ENCODE measurements at regions not wholly inside any gene's neighbourhood (a gene's known extent, or its start where the extent isn't known, plus 50 kb on each side); places are given as distances from the start of the nearest gene placed in this dataset.

DNA sequence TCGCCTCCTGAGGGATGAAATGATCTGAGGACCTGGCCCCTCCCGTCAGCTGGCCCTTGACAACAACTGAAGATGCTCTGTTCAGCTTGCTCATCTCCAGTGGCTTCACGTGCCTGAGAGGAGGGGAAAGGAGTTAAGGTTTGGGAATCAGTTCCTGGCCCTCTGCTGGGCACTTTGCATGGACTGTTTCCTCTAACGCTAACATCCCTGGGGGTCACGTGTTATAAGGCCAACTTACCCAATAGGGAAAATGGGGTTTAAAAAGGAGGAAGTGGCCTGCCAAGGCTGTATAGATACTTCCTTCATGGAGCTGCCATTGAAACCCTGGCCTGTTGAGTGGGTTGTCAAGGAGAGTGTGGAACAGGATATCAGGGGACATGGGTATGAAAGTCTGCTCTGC is 65.6 kb downstream of the OR13H1 start:
- no peaks in the 10 kb centered on the region for H3K9me3 ChIP-seq (ENCODE audit: control insufficient read depth in 4 of 4, low read length in 3 of 4)
- H3K27ac ChIP-seq (ENCODE audit: low read depth in 1 of 2, low read length in 2 of 2), result no peak overlapping the region
- no peak overlapping the region for H3K4me3 ChIP-seq (ENCODE audit: low read depth in 1 of 3, low read length in 3 of 3)
- H3K36me3 ChIP-seq (ENCODE audit: control insufficient read depth in 4 of 4, insufficient read depth in 3 of 4, low read depth in 1 of 4, low read length in 3 of 4), result no peaks in the 10 kb centered on the region
- TF ChIP-seq HNF4A (conservative IDR thresholded peaks at IDR 0.05) (no peak), RXRA (IDR thresholded peaks at IDR 0.05) (no peak), ZBTB33 (IDR thresholded peaks at IDR 0.05) (no peak), REST (IDR thresholded peaks at IDR 0.05) (no peak), JUND (IDR thresholded peaks at IDR 0.05) (no peak), TAF1 (conservative IDR thresholded peaks at IDR 0.05) (no peak), RAD21 (IDR thresholded peaks at IDR 0.05) (no peak), CTCF (IDR thresholded peaks at IDR 0.05; ENCODE audit: low read depth, low read length, missing input control) (no peak), NR2F2 (IDR thresholded peaks at IDR 0.05) (no peak), FOXA2 (IDR thresholded peaks at IDR 0.05) (no peak), YY1 (IDR thresholded peaks at IDR 0.05) (no peak)
- H3K4me1 ChIP-seq (ENCODE audit: control insufficient read depth in 4 of 4, insufficient read depth in 4 of 4, low read length in 3 of 4), result no peaks in the 10 kb centered on the region
- 70% methylated on average over 5 of the region's 5 CpGs for WGBS
- H3K27me3 ChIP-seq (ENCODE audit: control insufficient read depth in 4 of 4, insufficient read depth in 4 of 4, low read length in 3 of 4), result peaks cover 0 to 9% (median 0%) of the 10 kb centered on the region in 4 donors
- DNase-seq (ENCODE audit: low spot score), result no peak
- H3K9ac ChIP-seq (ENCODE audit: low read depth in 1 of 2, low read length in 2 of 2), result no peak overlapping the region

DNA sequence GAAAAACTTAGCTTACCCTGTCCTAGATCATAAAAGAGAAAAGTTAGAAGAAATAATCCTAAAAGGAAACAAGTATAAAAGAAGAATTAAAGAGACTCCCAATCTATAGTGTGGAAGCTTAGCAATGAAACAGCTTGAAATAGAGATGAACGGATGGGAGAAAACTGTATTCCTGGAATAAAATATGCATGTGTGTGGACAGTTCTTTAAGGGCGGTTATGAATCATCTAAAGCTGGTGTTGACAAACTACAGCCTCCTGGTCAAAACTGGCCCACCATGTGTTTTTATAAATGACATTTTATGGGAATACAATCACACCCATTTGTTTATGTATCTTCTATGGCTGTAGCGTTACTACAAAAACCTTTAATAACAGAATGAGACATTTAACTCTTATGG is 69.4 kb downstream of the OR13H1 start:
- H3K9me3 ChIP-seq (ENCODE audit: control insufficient read depth in 4 of 4, low read length in 3 of 4), result no peaks in the 10 kb centered on the region
- no peak overlapping the region for H3K27ac ChIP-seq (ENCODE audit: low read depth in 1 of 2, low read length in 2 of 2)
- H3K36me3 ChIP-seq (ENCODE audit: control insufficient read depth in 4 of 4, insufficient read depth in 3 of 4, low read depth in 1 of 4, low read length in 3 of 4), result no peaks in the 10 kb centered on the region
- H3K27me3 ChIP-seq (ENCODE audit: control insufficient read depth in 4 of 4, insufficient read depth in 4 of 4, low read length in 3 of 4), result peaks cover 0 to 10% (median 0%) of the 10 kb centered on the region in 4 donors
- H3K9ac ChIP-seq (ENCODE audit: low read depth in 1 of 2, low read length in 2 of 2), result no peak overlapping the region
- no peak for TF ChIP-seq MAX (IDR thresholded peaks at IDR 0.05)
- TF ChIP-seq SP1 (IDR thresholded peaks at IDR 0.05), result no peak
- TF ChIP-seq HNF4G (IDR thresholded peaks at IDR 0.05), result no peak
- H3K4me1 ChIP-seq (ENCODE audit: control insufficient read depth in 4 of 4, insufficient read depth in 4 of 4, low read length in 3 of 4), result no peaks in the 10 kb centered on the region
- DNase-seq (ENCODE audit: low spot score), result no peak
- no peak overlapping the region for H3K4me3 ChIP-seq (ENCODE audit: low read depth in 1 of 3, low read length in 3 of 3)
- 97% methylated on average over 3 of the region's 3 CpGs for WGBS

Data from liver (tissue), 8 donors.